Prostate gland (tissue), 2 donors: ENCODE measurements at regions not wholly inside any gene's neighbourhood (a gene's known extent, or its start where the extent isn't known, plus 50 kb on each side); places are given as distances from the start of the nearest gene placed in this dataset.

Experiments used
- DNase-seq: peaks from one replicate; pipeline ENCODE4 v3.0.0-alpha.2; 2019; ENCODE audit warnings: low spot score
- H3K27ac ChIP-seq, 2 donors: fragments of 200-600 bp; sonication (generic); 2 replicates each; pipeline ENCODE4 v1.5.1; 2017 to 2019
- H3K27me3 ChIP-seq: fragments of 200-600 bp; sonication (generic); replicated peaks from 2 replicates; pipeline ENCODE4 v1.5.1; 2019; ENCODE audit not compliant: insufficient read depth
- H3K36me3 ChIP-seq, 2 donors: fragments of 200-600 bp; sonication (generic); 1 replicate in 1 of 2; 2 replicates in 1 of 2; pipeline versions ENCODE4 v1.5.1 to v1.8.1; 2017 to 2019
- H3K4me1 ChIP-seq: fragments of 200-600 bp; sonication (generic); replicated peaks from 2 replicates; pipeline ENCODE4 v1.5.1; 2019
- H3K4me3 ChIP-seq, 2 donors: fragments of 200-600 bp; sonication (generic); 2 replicates each; pipeline ENCODE4 v1.5.1; 2017 to 2019
- H3K9me3 ChIP-seq: fragments of 200-600 bp; sonication (generic); 2 replicates; pipeline ENCODE4 v1.5.1; 2017
- CTCF ChIP-seq, 4 experiments: fragments of 200-600 bp in 2 of 4; fragments of 450-650 bp in 2 of 4; sonication (generic) in 2 of 4; IDR thresholded peaks; 1 replicate in 3 of 4; 2 replicates in 1 of 4; pipeline ENCODE4 v1.5.1; 2016 to 2019; ENCODE audit warnings: antibody characterized with exemption in 4 of 4, mild to moderate bottlenecking in 2 of 4, moderate library complexity in 2 of 4
- POLR2A ChIP-seq: fragments of 450-650 bp; IDR thresholded peaks from one replicate; pipeline ENCODE4 v1.6.1; 2016; ENCODE audit warnings: antibody characterized with exemption, mild to moderate bottlenecking
- POLR2AphosphoS5 ChIP-seq: sonication (generic); formaldehyde crosslinking; IDR thresholded peaks from one replicate; pipeline ENCODE4 v1.6.1; 2017; ENCODE audit warnings: antibody characterized with exemption
- WGBS: methylation state at CpG from one replicate; pipeline ENCODE4 v1.1.5; 2018; 5-methylcytosine and 5-hydroxymethylcytosine counted together
- intact Hi-C: fragments of 100-400 bp; cut with DNase I; formaldehyde crosslinking; loops from one replicate; pipeline ENCODE4 v1.14.2; 2022

GRCh38 chr2:192953116-192953515, 758.4 kb upstream of the TMEFF2 start:
- 58% methylated on average over 1 of the region's 1 CpG for WGBS
- Histone ChIP-seq H3K36me3 (no peaks in the 10 kb centered on the region), H3K9me3 (no peaks in the 10 kb centered on the region), H3K4me3 (no peak overlapping the region), H3K27me3 (no peaks in the 10 kb centered on the region), H3K4me1 (no peaks in the 10 kb centered on the region), H3K27ac (no peak overlapping the region)
- intact Hi-C loops, result no loop called here
- DNase-seq, result no peak
- TF ChIP-seq POLR2A, result no peak
- TF ChIP-seq CTCF (IDR thresholded peaks at IDR 0.05), result no peak
- TF ChIP-seq POLR2AphosphoS5, result no peak

- TF ChIP-seq POLR2AphosphoS5 (no peak), CTCF (IDR thresholded peaks at IDR 0.05) (no peak), POLR2A (no peak)
- no peak for DNase-seq
- Histone ChIP-seq H3K36me3 (no peaks in the 10 kb centered on the region), H3K27ac (no peak overlapping the region), H3K4me3 (no peak overlapping the region), H3K27me3 (no peaks in the 10 kb centered on the region), H3K9me3 (no peaks in the 10 kb centered on the region), H3K4me1 (no peaks in the 10 kb centered on the region)
- 76% methylated on average over 2 of the region's 2 CpGs for WGBS
- intact Hi-C loops, result no loop called here
These were observed 757.5 kb upstream of the TMEFF2 start for GRCh38 chr2:192952245-192952644.

- no peak overlapping the region for H3K27ac ChIP-seq
- intact Hi-C loops, result no loop called here
- TF ChIP-seq POLR2AphosphoS5 (no peak), POLR2A (no peak)
- DNase-seq, result no peak
- 61% methylated on average over 3 of the region's 3 CpGs for WGBS
- H3K9me3 ChIP-seq, result no peaks in the 10 kb centered on the region
- no peaks in the 10 kb centered on the region for H3K36me3 ChIP-seq
- no peaks in the 10 kb centered on the region for H3K27me3 ChIP-seq
- H3K4me3 ChIP-seq, result no peak overlapping the region
- H3K4me1 ChIP-seq, result no peaks in the 10 kb centered on the region
These were observed 753.6 kb upstream of the TMEFF2 start for GRCh38 chr2:192948316-192948715.

GRCh38 chr2:192947352-192947751, 752.6 kb upstream of the TMEFF2 start:
- intact Hi-C loops, result no loop called here
- Histone ChIP-seq H3K4me3 (no peak overlapping the region), H3K4me1 (no peaks in the 10 kb centered on the region), H3K9me3 (no peaks in the 10 kb centered on the region), H3K27me3 (no peaks in the 10 kb centered on the region), H3K36me3 (no peaks in the 10 kb centered on the region), H3K27ac (no peak overlapping the region)
- WGBS, result 94% methylated on average over 1 of the region's 1 CpG
- no peak for TF ChIP-seq CTCF (IDR thresholded peaks at IDR 0.05)
- TF ChIP-seq POLR2A, result no peak
- no peak for TF ChIP-seq POLR2AphosphoS5
- DNase-seq, result no peak

GRCh38 chr2:192940767-192941166, 746.0 kb upstream of the TMEFF2 start:
- H3K4me1 ChIP-seq, result no peaks in the 10 kb centered on the region
- WGBS, result 80% methylated on average over 1 of the region's 1 CpG
- no peak overlapping the region for H3K4me3 ChIP-seq
- H3K27ac ChIP-seq, result no peak overlapping the region
- no peaks in the 10 kb centered on the region for H3K36me3 ChIP-seq
- no peak for DNase-seq
- TF ChIP-seq POLR2A (no peak), CTCF (IDR thresholded peaks at IDR 0.05) (no peak), POLR2AphosphoS5 (no peak)
- intact Hi-C loops, result no loop called here
- H3K9me3 ChIP-seq, result no peaks in the 10 kb centered on the region
- H3K27me3 ChIP-seq, result no peaks in the 10 kb centered on the region
